RWPE1 (cell line): ENCODE measurements at regions not wholly inside any gene's neighbourhood (a gene's known extent, or its start where the extent isn't known, plus 50 kb on each side); places are given as distances from the start of the nearest gene placed in this dataset.
A peak's percentile ranks its signal among the peaks of the same experiment; 100 is the strongest.

Experiments
- CTCF ChIA-PET: fragments of 350-600 bp; sonication (Branson Sonifier 250); formaldehyde crosslinking; extraction: SDS; loops from one replicate; lab custom pipeline; 2021; lab: Yijun Ruan, JAX
- POLR2A ChIA-PET: fragments of 400-600 bp; formaldehyde crosslinking; extraction: SDS; loops from one replicate; lab custom pipeline; 2020; ENCODE audit warnings: antibody characterized with exemption; ENCODE audit not compliant: low non-redundant PET; lab: Yijun Ruan, JAX
- DNase-seq: peaks from one replicate; pipeline ENCODE4 v3.0.0; 2012; ENCODE audit warnings: low spot score
- H3K27ac ChIP-seq: fragments of 450-650 bp; 2 replicates; pipeline ENCODE4 v1.5.1; 2017
- CTCF ChIP-seq: fragments of 450-650 bp; conservative IDR thresholded peaks from 2 replicates; pipeline ENCODE4 v1.5.1; 2017; ENCODE audit warnings: low read depth, mild to moderate bottlenecking

- CTCF ChIA-PET = no interaction called here
- no peak overlapping the region for H3K27ac ChIP-seq
- no peak for TF ChIP-seq CTCF
- no peak for DNase-seq
- POLR2A ChIA-PET = no interaction called here
Measured at GRCh38 chr20:11188843-11189603, 515.2 kb upstream of the JAG1 start.

DNA sequence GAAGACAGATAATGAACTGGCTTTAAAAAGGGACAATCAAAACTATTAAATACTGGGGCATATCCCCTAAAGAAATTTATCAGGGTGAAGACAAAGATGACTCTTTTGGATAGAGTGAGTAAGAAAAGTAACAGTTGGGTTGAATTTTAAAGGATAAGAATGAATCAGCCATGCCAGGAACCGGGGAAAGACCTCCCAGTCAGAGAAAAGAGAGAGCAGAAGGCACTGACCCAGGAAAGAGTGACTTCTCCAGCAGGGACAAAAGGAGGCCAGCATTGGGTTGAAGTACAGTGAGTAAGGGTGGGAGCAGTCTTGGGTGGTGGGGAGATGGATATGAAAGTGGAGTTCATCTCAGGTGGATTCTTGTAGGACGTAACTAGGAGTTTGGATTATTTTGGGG, 516.9 kb upstream of the JAG1 start:
- H3K27ac ChIP-seq = no peak overlapping the region
- CTCF ChIA-PET = no interaction called here
- no peak for TF ChIP-seq CTCF
- no peak for DNase-seq
- POLR2A ChIA-PET = no interaction called here

DNA sequence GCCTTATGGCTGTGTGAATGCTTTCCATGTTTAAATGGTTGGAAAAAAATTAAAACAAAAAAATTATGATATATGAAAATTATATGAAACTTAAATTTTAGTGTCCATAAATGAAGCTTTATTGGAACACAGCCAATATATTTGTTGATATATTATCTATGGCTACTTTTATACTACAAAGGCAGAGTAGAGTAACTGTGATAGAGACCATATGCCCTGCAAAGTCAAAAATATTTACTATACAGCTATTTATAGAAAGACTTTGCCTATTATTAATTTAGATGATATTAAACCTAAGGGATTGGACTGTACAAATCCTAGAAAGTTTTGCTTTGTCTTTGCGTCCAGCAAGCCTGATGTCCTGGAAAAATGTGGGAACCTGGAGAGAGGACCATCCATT, 518.3 kb upstream of the JAG1 start:
- no peak for TF ChIP-seq CTCF
- CTCF ChIA-PET = interaction anchor here (0.7 kb wide), 1 partner anchor 43 kb away, joined by 9 read pairs; no protein-coding TSS in a partner anchor
- POLR2A ChIA-PET = no interaction called here
- no peak overlapping the region for H3K27ac ChIP-seq
- DNase-seq = no peak

- ChIA-PET CTCF (no interaction called here), POLR2A (no interaction called here)
- TF ChIP-seq CTCF = no peak
- no peak for DNase-seq
- H3K27ac ChIP-seq = no peak overlapping the region
Measured at GRCh38 chr20:11193241-11193640, 519.4 kb upstream of the JAG1 start.

- CTCF ChIA-PET = interaction anchor here (0.6 to 1.4 kb wide), 2 partner anchors 10 to 348 kb away, joined by 3 to 5 read pairs; no protein-coding TSS in a partner anchor
- no peak for TF ChIP-seq CTCF
- peak overlapping the region; percentile 84 for H3K27ac ChIP-seq
- POLR2A ChIA-PET = no interaction called here
- no peak for DNase-seq
Measured at GRCh38 chr20:11195169-11195568, 521.4 kb upstream of the JAG1 start.

DNA sequence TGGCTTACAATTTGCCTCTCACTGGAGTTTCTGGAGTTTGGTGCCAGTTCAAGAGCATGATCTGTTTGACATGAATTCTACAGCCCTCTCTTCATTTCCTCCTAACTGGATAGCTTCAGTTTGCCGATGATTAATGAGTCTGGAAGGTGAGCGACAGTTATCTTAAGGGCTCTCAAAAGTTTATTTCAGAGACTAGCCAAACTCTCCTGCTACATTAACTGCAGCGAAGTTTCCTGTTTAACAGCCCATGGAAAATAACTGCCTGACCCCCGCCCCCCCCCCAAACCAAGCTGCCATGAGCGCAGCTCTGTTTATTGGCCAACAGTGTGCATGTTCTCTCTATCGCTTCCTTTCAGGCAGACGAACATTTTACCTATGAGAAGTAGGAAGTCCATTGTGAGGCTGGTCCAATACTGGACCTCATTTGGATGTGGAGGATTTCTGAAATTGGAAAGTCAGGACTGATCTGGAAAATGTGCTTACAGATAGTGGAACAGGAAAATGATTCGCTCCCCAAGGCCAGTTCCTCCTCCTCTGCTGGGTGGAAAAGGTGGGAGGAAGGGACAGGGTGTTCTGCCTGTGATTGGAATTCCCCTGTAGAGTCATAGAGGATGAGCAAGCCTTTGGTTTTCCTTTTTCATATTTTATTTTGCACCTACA, 522.2 kb upstream of the JAG1 start:
- ChIA-PET POLR2A (interaction anchor here (0.6 kb wide), 1 partner anchor 11 kb away, joined by 3 read pairs; no protein-coding TSS in a partner anchor), CTCF (interaction anchor here (0.6 to 1.4 kb wide), 2 partner anchors 9 to 522 kb away, joined by 3 read pairs; partner anchors contain the start of gene JAG1)
- TF ChIP-seq CTCF = no peak
- peak; percentile 76 for DNase-seq
- H3K27ac ChIP-seq = peak overlapping the region; percentile 84
